ENCODE measurements at regions not wholly inside any gene's neighbourhood (a gene's known extent, or its start where the extent isn't known, plus 50 kb on each side); places are given as distances from the start of the nearest gene placed in this dataset.

DNA sequence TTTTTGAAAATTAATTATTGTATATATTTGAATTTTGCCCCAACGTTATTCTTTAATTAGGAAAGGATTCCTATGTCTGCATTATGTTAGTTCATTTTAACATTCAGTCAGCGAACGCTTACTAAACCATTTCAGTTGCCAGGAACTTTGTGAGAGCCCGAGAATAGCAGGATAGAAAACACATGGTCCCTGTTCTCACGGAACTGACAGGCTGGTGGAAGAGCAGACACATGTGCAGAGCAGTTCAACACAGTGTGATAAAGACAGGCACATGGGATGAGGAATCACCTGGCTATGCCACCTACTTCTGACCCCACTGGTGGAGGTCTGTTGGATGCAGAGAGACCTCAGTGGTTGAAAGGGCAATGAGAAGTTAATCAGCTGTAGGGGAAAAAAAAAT, 367.2 kb downstream of the EPM2A start:
- no peaks in the 10 kb centered on the region for H3K4me1 ChIP-seq
- peaks cover 0 to 12% of the 10 kb centered on the region in 2 donors for H3K9me3 ChIP-seq
- H3K36me3 ChIP-seq, result no peaks in the 10 kb centered on the region
- no peak overlapping the region for H3K27ac ChIP-seq
- ATAC-seq, result no peak
- intact Hi-C loops (cut with DNase I), result no loop called here
- peak in 2 of 4 donors; percentile 29 to 44 for DNase-seq
- TF ChIP-seq, protein P1, sequence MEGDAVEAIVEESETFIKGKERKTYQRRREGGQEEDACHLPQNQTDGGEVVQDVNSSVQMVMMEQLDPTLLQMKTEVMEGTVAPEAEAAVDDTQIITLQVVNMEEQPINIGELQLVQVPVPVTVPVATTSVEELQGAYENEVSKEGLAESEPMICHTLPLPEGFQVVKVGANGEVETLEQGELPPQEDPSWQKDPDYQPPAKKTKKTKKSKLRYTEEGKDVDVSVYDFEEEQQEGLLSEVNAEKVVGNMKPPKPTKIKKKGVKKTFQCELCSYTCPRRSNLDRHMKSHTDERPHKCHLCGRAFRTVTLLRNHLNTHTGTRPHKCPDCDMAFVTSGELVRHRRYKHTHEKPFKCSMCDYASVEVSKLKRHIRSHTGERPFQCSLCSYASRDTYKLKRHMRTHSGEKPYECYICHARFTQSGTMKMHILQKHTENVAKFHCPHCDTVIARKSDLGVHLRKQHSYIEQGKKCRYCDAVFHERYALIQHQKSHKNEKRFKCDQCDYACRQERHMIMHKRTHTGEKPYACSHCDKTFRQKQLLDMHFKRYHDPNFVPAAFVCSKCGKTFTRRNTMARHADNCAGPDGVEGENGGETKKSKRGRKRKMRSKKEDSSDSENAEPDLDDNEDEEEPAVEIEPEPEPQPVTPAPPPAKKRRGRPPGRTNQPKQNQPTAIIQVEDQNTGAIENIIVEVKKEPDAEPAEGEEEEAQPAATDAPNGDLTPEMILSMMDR (IDR thresholded peaks at IDR 0.05), result no peak
- no peak overlapping the region for H3K4me3 ChIP-seq
- no peaks in the 10 kb centered on the region for H3K27me3 ChIP-seq

DNA sequence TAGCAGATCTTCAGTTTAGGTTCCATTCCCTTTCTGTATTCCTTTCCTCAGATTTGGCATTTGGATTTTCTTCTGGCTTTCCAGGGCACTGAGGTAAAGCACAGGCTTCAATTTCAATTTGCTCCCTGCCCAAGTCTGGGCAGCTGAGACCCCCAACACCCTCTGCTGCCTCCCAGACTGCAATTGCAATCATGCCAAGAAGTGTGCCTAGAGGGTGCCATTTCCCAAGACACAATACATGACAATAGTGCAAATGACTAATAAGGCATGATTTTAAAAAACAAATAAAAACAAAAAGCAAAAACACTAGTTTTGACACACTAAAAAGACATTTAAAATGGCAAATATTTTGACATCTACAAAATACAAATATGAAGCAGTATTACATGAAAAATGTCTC, 364.8 kb downstream of the EPM2A start:
- Histone ChIP-seq H3K4me3 (no peak overlapping the region), H3K27me3 (no peaks in the 10 kb centered on the region), H3K27ac (no peak overlapping the region), H3K4me1 (no peaks in the 10 kb centered on the region), H3K36me3 (no peaks in the 10 kb centered on the region), H3K9me3 (no peaks in the 10 kb centered on the region)
- DNase-seq (no peak), ATAC-seq (no peak)
- intact Hi-C loops (cut with DNase I), result no loop called here
- TF ChIP-seq, protein P1 (IDR thresholded peaks at IDR 0.05), result no peak

DNA sequence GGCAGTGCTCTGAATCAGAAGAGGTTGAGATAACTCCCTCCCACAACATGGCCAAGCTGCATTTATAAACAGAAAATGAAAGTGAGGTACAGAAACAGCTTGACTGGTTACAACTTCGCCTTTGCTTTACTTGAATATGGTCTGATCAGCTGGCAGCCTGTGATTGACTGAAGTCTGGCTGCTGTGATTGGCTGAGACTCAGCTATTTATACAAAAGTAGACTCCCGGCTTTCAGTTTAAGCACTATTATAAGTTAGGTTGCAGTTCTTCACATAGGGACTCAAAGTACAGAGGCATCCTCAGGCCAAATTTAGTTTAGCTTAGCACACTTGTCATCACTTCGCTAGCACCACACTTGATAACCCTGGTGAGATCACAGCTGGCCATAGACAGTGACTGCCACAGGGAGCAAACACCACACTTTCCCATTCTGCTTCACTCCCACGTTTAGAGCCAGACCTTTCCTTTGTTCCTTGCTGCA, 362.6 kb downstream of the EPM2A start:
- Histone ChIP-seq H3K27ac (no peak overlapping the region), H3K4me3 (no peak overlapping the region), H3K4me1 (no peaks in the 10 kb centered on the region), H3K9me3 (peaks cover 0 to 9% of the 10 kb centered on the region in 2 donors), H3K27me3 (no peaks in the 10 kb centered on the region), H3K36me3 (no peaks in the 10 kb centered on the region)
- intact Hi-C loops (cut with DNase I), result no loop called here
- TF ChIP-seq, protein P1 (IDR thresholded peaks at IDR 0.05), result no peak
- ATAC-seq (peak; percentile 44), DNase-seq (peak in 1 of 4 donors; percentile 10)

DNA sequence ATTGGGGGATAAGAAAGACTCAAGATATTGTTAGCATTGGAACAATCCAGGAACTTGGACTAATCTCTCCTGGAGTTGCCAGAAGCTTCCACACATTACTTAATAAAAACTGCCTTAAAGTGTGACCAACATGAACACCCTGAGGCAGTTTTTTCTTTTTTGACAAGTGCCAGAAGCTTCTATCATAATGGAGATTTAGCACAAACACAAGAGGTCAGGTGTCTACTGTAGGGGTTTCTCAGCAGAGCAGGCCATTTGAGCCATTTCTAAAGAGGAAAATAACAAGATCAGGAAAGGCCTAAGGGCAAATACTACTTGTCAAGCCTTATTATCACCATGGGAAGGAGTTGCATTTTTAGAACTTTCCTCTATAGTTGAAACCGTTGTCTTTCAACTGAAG, 361.5 kb downstream of the EPM2A start:
- H3K27ac ChIP-seq, result no peak overlapping the region
- intact Hi-C loops (cut with DNase I), result no loop called here
- ATAC-seq (no peak), DNase-seq (no peak)
- H3K36me3 ChIP-seq, result no peaks in the 10 kb centered on the region
- no peaks in the 10 kb centered on the region for H3K4me1 ChIP-seq
- TF ChIP-seq, protein P1 (IDR thresholded peaks at IDR 0.05), result no peak
- H3K9me3 ChIP-seq, result peaks cover 0 to 17% of the 10 kb centered on the region in 2 donors
- no peak overlapping the region for H3K4me3 ChIP-seq
- H3K27me3 ChIP-seq, result no peaks in the 10 kb centered on the region

DNA sequence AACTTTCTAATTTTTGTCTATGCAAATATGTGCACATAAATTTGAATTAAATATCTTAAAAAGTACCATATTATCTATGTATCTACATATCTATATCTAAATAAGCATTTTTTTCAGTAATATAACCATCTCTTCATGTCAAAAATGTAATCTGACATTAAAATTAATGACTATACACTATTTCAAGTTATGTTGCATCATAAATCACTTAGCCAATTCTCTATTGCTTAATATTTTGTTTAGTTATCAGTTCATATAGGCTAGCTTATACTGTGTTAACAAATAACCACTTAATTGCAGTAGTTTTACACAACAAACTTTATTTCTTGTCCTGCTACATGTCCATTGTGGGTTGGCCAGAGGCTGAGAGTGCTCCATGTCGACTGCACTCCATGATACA, 360.8 kb downstream of the EPM2A start:
- TF ChIP-seq, protein P1 (IDR thresholded peaks at IDR 0.05), result no peak
- H3K4me3 ChIP-seq, result no peak overlapping the region
- DNase-seq, result no peak
- no peaks in the 10 kb centered on the region for H3K27me3 ChIP-seq
- peaks cover 0 to 17% of the 10 kb centered on the region in 2 donors for H3K9me3 ChIP-seq
- H3K4me1 ChIP-seq, result no peaks in the 10 kb centered on the region
- no peaks in the 10 kb centered on the region for H3K36me3 ChIP-seq
- no peak overlapping the region for H3K27ac ChIP-seq
- intact Hi-C loops (cut with DNase I), result no loop called here
- ATAC-seq, result no peak
